Psoas muscle (tissue), 7 donors: ENCODE measurements at regions not wholly inside any gene's neighbourhood (a gene's known extent, or its start where the extent isn't known, plus 50 kb on each side); places are given as distances from the start of the nearest gene placed in this dataset.

ENCODE experiments used
- ATAC-seq, 4 donors: fragments of 200-7000 bp; cut with Tn5 transposase; one replicate each; pipeline ENCODE4 v1.9.1; 2020; ENCODE audit warnings: moderate library complexity in 3 of 4, mild to moderate bottlenecking in 2 of 4
- DNase-seq, 2 donors: peaks; one replicate each; pipeline ENCODE4 v3.0.0-alpha.2; 2020
- H3K27ac ChIP-seq: fragments of 200-600 bp; one replicate; pipeline ENCODE4 v1.8.0; 2022
- H3K27me3 ChIP-seq, 3 donors: fragments of 200-600 bp in 1 of 3; one replicate each; pipeline versions ENCODE4 v1.6.1 to v1.8.0; 2013 to 2022; ENCODE audit warnings: low read length in 2 of 3, mild to moderate bottlenecking in 2 of 3, moderate library complexity in 1 of 3; ENCODE audit not compliant: insufficient read depth in 3 of 3
- H3K36me3 ChIP-seq, 2 donors: fragments of 200-600 bp in 1 of 2; one replicate each; pipeline versions ENCODE4 v1.6.1 to v1.8.0; 2013 to 2022; ENCODE audit warnings: low read depth in 1 of 2, mild to moderate bottlenecking in 1 of 2, moderate library complexity in 1 of 2; ENCODE audit not compliant: insufficient read depth in 1 of 2
- H3K4me1 ChIP-seq: fragments of 200-600 bp; one replicate; pipeline ENCODE4 v1.8.0; 2022
- H3K4me3 ChIP-seq: fragments of 200-600 bp; one replicate; pipeline ENCODE4 v1.8.0; 2022; ENCODE audit warnings: mild to moderate bottlenecking
- H3K9me3 ChIP-seq: fragments of 200-600 bp; one replicate; pipeline ENCODE4 v1.8.0; 2022
- CTCF ChIP-seq: fragments of 200-600 bp; IDR thresholded peaks from one replicate; pipeline ENCODE4 v1.8.0; 2022; ENCODE audit warnings: antibody characterized with exemption
- WGBS, 3 donors: extraction: QIAGEN DNeasy Blood & Tissue Kit; methylation state at CpG; one replicate each; pipeline versions ENCODE4 v1.1.6 to v1.1.7; 2013; 5-methylcytosine and 5-hydroxymethylcytosine counted together
- intact Hi-C, 2 donors: fragments of 100-400 bp; cut with DNase I; formaldehyde crosslinking; loops; one replicate each; pipeline versions ENCODE4 v1.11.0 to v1.14.2; 2022
- donor health status: healthy with polysubstance abuse.
- donor health status: DM: no; HTN: no; CAD: no; lungs with moderate emphysema.
- donor health status: Bipolar disorder and iron deficiency.
- donor health status: healthy.
- donor health status: DM: yes; HTN: yes; CAD: no.
- donor health status: DM: no; HTN: no; CAD: no.
- donor health status: DM: yes; HTN: yes; CAD: no.

GRCh38 chr1:82549841-82550240 is 749.1 kb downstream of the ADGRL2 start:
- Histone ChIP-seq H3K4me3 (no peak overlapping the region), H3K27ac (no peak overlapping the region), H3K36me3 (no peaks in the 10 kb centered on the region), H3K27me3 (no peaks in the 10 kb centered on the region), H3K4me1 (no peaks in the 10 kb centered on the region), H3K9me3 (no peaks in the 10 kb centered on the region)
- DNase-seq = no peak
- intact Hi-C loops = no loop called here
- ATAC-seq = no peak
- 86 to 92% (median 87%) methylated on average over 4 of the region's 4 CpGs for WGBS, 3 donors
- TF ChIP-seq CTCF = no peak

- H3K36me3 ChIP-seq = no peaks in the 10 kb centered on the region
- no peak overlapping the region for H3K4me3 ChIP-seq
- no peak for DNase-seq
- H3K4me1 ChIP-seq = no peaks in the 10 kb centered on the region
- TF ChIP-seq CTCF = no peak
- H3K27ac ChIP-seq = no peak overlapping the region
- peaks cover 0 to 4% (median 0%) of the 10 kb centered on the region in 3 donors for H3K27me3 ChIP-seq
- peaks cover 8% of the 10 kb centered on the region for H3K9me3 ChIP-seq
- ATAC-seq = no peak
- intact Hi-C loops = no loop called here
These were observed 742.0 kb downstream of the ADGRL2 start for GRCh38 chr1:82542766-82543165.

- 89 to 91% (median 91%) methylated on average over 4 of the region's 4 CpGs for WGBS, 3 donors
- ATAC-seq = no peak
- intact Hi-C loops = no loop called here
These were observed 741.4 kb downstream of the ADGRL2 start for GRCh38 chr1:82542141-82542540.

GRCh38 chr1:82540006-82540405 is 739.3 kb downstream of the ADGRL2 start:
- Histone ChIP-seq H3K4me3 (no peak overlapping the region), H3K9me3 (peaks cover 8% of the 10 kb centered on the region), H3K4me1 (no peaks in the 10 kb centered on the region), H3K27me3 (peaks cover 0 to 4% (median 0%) of the 10 kb centered on the region in 3 donors), H3K27ac (no peak overlapping the region), H3K36me3 (no peaks in the 10 kb centered on the region)
- intact Hi-C loops = no loop called here
- 76 to 83% (median 79%) methylated on average over 2 of the region's 2 CpGs for WGBS, 3 donors
- no peak for ATAC-seq
- no peak for TF ChIP-seq CTCF
- no peak for DNase-seq

More at GRCh38 chr1:82542141-82542540, 741.4 kb downstream of the ADGRL2 start:
- Histone ChIP-seq H3K4me1 (no peaks in the 10 kb centered on the region), H3K27ac (no peak overlapping the region), H3K9me3 (peaks cover 8% of the 10 kb centered on the region), H3K36me3 (no peaks in the 10 kb centered on the region), H3K4me3 (no peak overlapping the region), H3K27me3 (peaks cover 0 to 4% (median 0%) of the 10 kb centered on the region in 3 donors)
- no peak for DNase-seq
- TF ChIP-seq CTCF = no peak

- no peak for ATAC-seq
- H3K27me3 ChIP-seq = no peaks in the 10 kb centered on the region
- no peak for TF ChIP-seq CTCF
These were observed 738.1 kb downstream of the ADGRL2 start for GRCh38 chr1:82538876-82539275.

More at GRCh38 chr1:82538876-82539275, 738.1 kb downstream of the ADGRL2 start:
- intact Hi-C loops = no loop called here
- H3K36me3 ChIP-seq = no peaks in the 10 kb centered on the region
- H3K4me3 ChIP-seq = no peak overlapping the region
- no peaks in the 10 kb centered on the region for H3K4me1 ChIP-seq
- no peak overlapping the region for H3K27ac ChIP-seq
- DNase-seq = no peak
- H3K9me3 ChIP-seq = peaks cover 7% of the 10 kb centered on the region
